Fibroblast of lung (primary cell): ENCODE measurements at regions not wholly inside any gene's neighbourhood (a gene's known extent, or its start where the extent isn't known, plus 50 kb on each side); places are given as distances from the start of the nearest gene placed in this dataset.

Source experiments
- DNase-seq, 2 donors: peaks; one replicate each; pipeline versions ENCODE4 v3.0.0 to v3.0.0-alpha.2; 2010; ENCODE audit warnings: low read depth in 2 of 2
- H2AFZ ChIP-seq: 2 replicates; pipeline ENCODE4 v1.5.1; 2012; ENCODE audit warnings: low read length, control low read depth, inconsistent platforms
- H3K27ac ChIP-seq: 2 replicates; pipeline ENCODE4 v1.5.1; 2011; ENCODE audit warnings: low read length, control low read depth; ENCODE audit not compliant: insufficient read depth
- H3K27me3 ChIP-seq: 2 replicates; pipeline ENCODE4 v1.5.1; 2011; ENCODE audit warnings: mild to moderate bottlenecking, low read length; ENCODE audit not compliant: control insufficient read depth, insufficient read depth
- H3K36me3 ChIP-seq: 2 replicates; pipeline ENCODE4 v1.5.1; 2011; ENCODE audit warnings: low read length; ENCODE audit not compliant: control insufficient read depth, insufficient read depth
- H3K4me1 ChIP-seq: 2 replicates; pipeline ENCODE4 v1.5.1; 2011; ENCODE audit warnings: low read length; ENCODE audit not compliant: control insufficient read depth, insufficient read depth; ENCODE audit errors: extremely low read depth
- H3K4me2 ChIP-seq: 2 replicates; pipeline ENCODE4 v1.5.1; 2011; ENCODE audit warnings: low read length, control low read depth; ENCODE audit not compliant: insufficient read depth; ENCODE audit errors: extremely low read depth
- H3K4me3 ChIP-seq, 4 experiments: fragments of 200-600 bp in 1 of 4; sonication (generic) in 1 of 4; replicated peaks in 1 of 4; 2 replicates each; pipeline ENCODE4 v1.5.1; 2011 to 2016; ENCODE audit warnings: low read length in 4 of 4, low read depth in 3 of 4, mild to moderate bottlenecking in 3 of 4, control low read depth in 2 of 4, inconsistent platforms in 1 of 4, mixed read lengths in 1 of 4; ENCODE audit not compliant: insufficient read depth in 1 of 4; ENCODE audit errors: control extremely low read depth in 1 of 4
- H3K79me2 ChIP-seq: 2 replicates; pipeline ENCODE4 v1.5.1; 2012; ENCODE audit warnings: mild to moderate bottlenecking, low read length, inconsistent platforms; ENCODE audit not compliant: control insufficient read depth, insufficient read depth
- H3K9ac ChIP-seq: 2 replicates; pipeline ENCODE4 v1.5.1; 2011; ENCODE audit warnings: mild to moderate bottlenecking, low read length, control low read depth; ENCODE audit not compliant: insufficient read depth
- H3K9me3 ChIP-seq: 2 replicates; pipeline ENCODE4 v1.5.1; 2012; ENCODE audit warnings: low read depth, low read length; ENCODE audit not compliant: control insufficient read depth, insufficient read depth
- H4K20me1 ChIP-seq: 2 replicates; pipeline ENCODE4 v1.5.1; 2011; ENCODE audit warnings: low read length; ENCODE audit not compliant: control insufficient read depth, insufficient read depth; ENCODE audit errors: extremely low read depth
- EZH2 ChIP-seq: IDR thresholded peaks from 2 replicates; pipeline ENCODE4 v1.5.1; 2012; ENCODE audit warnings: low read length, control low read depth, mild to moderate bottlenecking; ENCODE audit errors: missing control alignments
- TF ChIP-seq, protein P1 (sequence below), 2 donors: IDR thresholded peaks in 1 of 2; conservative IDR thresholded peaks in 1 of 2; 1 replicate in 1 of 2; 2 replicates in 1 of 2; pipeline ENCODE4 v1.5.1; 2011 to 2012; ENCODE audit warnings: low read length in 2 of 2, control low read depth in 1 of 2, inconsistent platforms in 1 of 2, low read depth in 1 of 2, mild to moderate bottlenecking in 1 of 2

DNA sequence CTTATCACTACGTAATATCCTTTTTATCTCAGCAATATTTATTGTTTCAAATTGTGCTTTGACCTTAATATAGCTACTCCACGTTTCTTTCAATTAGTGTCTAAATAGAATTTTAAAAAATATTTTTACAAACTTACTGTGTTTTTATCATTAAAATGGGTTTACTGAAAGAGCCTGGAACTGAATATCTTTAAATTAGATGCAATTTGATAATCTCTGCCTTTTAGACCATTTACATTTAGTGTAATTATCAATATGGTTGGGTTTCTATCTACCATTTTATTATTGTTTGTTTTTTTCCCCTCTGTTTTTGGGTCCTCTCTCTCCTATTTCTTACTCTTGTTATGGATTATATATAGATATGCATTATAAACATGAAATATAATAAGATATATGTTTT, 327.8 kb downstream of the IRX2 start:
- Histone ChIP-seq H3K27me3 (no peaks in the 10 kb centered on the region), H3K4me2 (no peak overlapping the region), H3K36me3 (no peaks in the 10 kb centered on the region), H3K4me1 (no peaks in the 10 kb centered on the region), H2AFZ (no peak overlapping the region), H3K9me3 (no peaks in the 10 kb centered on the region), H3K79me2 (no peaks in the 10 kb centered on the region), H3K27ac (no peak overlapping the region), H3K9ac (no peak overlapping the region), H4K20me1 (no peaks in the 10 kb centered on the region), H3K4me3 (no peak overlapping the region)
- no peak for DNase-seq
- TF ChIP-seq EZH2: no peak
- TF ChIP-seq, protein P1, sequence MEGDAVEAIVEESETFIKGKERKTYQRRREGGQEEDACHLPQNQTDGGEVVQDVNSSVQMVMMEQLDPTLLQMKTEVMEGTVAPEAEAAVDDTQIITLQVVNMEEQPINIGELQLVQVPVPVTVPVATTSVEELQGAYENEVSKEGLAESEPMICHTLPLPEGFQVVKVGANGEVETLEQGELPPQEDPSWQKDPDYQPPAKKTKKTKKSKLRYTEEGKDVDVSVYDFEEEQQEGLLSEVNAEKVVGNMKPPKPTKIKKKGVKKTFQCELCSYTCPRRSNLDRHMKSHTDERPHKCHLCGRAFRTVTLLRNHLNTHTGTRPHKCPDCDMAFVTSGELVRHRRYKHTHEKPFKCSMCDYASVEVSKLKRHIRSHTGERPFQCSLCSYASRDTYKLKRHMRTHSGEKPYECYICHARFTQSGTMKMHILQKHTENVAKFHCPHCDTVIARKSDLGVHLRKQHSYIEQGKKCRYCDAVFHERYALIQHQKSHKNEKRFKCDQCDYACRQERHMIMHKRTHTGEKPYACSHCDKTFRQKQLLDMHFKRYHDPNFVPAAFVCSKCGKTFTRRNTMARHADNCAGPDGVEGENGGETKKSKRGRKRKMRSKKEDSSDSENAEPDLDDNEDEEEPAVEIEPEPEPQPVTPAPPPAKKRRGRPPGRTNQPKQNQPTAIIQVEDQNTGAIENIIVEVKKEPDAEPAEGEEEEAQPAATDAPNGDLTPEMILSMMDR (conservative IDR thresholded peaks at IDR 0.05 in 1 of 2, IDR thresholded peaks at IDR 0.05 in 1 of 2; ENCODE audit: low read depth in 1 of 2, low read length in 2 of 2): no peak

DNA sequence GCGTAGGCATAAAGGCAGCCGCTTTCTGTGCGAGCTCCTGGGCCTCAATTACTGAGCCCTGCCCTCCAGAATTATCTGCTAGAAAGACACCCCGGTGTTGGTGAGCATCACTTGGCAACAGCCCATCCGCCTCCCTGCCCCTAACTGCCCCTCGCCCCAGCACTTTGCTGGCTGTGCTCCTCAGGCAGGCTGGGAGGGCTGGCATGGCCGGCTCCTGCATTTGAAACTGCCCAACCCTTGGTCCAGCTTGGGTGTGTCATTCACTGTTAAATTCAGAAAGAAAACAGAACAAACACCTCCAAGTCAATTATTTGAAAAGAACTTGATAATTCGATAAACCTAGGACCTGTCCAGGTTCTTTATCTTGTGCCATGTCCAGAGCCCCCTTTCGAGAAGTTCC, 334.2 kb downstream of the IRX2 start:
- no peaks in the 10 kb centered on the region for H3K79me2 ChIP-seq
- no peaks in the 10 kb centered on the region for H4K20me1 ChIP-seq
- TF ChIP-seq, protein P1 (conservative IDR thresholded peaks at IDR 0.05 in 1 of 2, IDR thresholded peaks at IDR 0.05 in 1 of 2; ENCODE audit: low read depth in 1 of 2, low read length in 2 of 2): no peak
- TF ChIP-seq EZH2: no peak
- no peaks in the 10 kb centered on the region for H3K9me3 ChIP-seq
- H3K27ac ChIP-seq: no peak overlapping the region
- no peak for DNase-seq
- H3K27me3 ChIP-seq: no peaks in the 10 kb centered on the region
- no peaks in the 10 kb centered on the region for H3K36me3 ChIP-seq
- H2AFZ ChIP-seq: no peak overlapping the region
- H3K9ac ChIP-seq: no peak overlapping the region
- no peaks in the 10 kb centered on the region for H3K4me1 ChIP-seq
- no peak overlapping the region for H3K4me2 ChIP-seq
- H3K4me3 ChIP-seq: no peak overlapping the region

DNA sequence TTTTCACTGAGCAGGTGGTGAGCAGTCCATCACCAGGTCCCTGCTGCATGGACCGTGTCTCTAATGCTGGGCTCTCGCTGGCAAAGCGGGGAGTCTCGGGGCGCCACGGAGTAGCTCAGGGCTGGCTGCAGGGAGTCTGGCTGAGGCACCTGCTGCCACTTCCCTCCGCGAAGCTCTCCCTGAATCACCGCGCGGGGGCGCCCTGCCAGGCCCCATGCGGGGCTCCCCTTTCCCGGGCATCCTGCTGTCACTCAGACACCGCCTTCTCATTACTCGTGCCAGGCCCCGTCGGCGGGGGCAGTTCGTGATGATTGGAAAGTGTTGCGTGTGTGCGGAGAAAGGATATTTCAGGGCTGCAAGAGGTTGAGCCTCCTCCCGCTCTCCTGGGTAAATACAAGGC, 335.8 kb downstream of the IRX2 start:
- TF ChIP-seq, protein P1 (conservative IDR thresholded peaks at IDR 0.05 in 1 of 2, IDR thresholded peaks at IDR 0.05 in 1 of 2; ENCODE audit: low read depth in 1 of 2, low read length in 2 of 2): no peak
- TF ChIP-seq EZH2: no peak
- Histone ChIP-seq H3K4me2 (no peak overlapping the region), H3K79me2 (no peaks in the 10 kb centered on the region), H3K4me3 (no peak overlapping the region), H4K20me1 (no peaks in the 10 kb centered on the region), H2AFZ (no peak overlapping the region), H3K4me1 (no peaks in the 10 kb centered on the region), H3K27me3 (no peaks in the 10 kb centered on the region), H3K27ac (no peak overlapping the region), H3K36me3 (no peaks in the 10 kb centered on the region), H3K9me3 (no peaks in the 10 kb centered on the region), H3K9ac (no peak overlapping the region)
- no peak for DNase-seq
